Stomach (tissue), 8 donors: ENCODE measurements at regions not wholly inside any gene's neighbourhood (a gene's known extent, or its start where the extent isn't known, plus 50 kb on each side); places are given as distances from the start of the nearest gene placed in this dataset.
A peak's percentile ranks its signal among the peaks of the same experiment; 100 is the strongest.

Experiments used
- DNase-seq, 2 donors: peaks; one replicate each; pipeline versions ENCODE4 v3.0.0 to v3.0.0-alpha.2; 2013 to 2019
- H3K27ac ChIP-seq, 5 donors: fragments of 200-600 bp in 4 of 5; sonication (generic) in 4 of 5; one replicate each; pipeline ENCODE4 v1.5.1; 2013 to 2019; ENCODE audit warnings: mild to moderate bottlenecking in 1 of 5, moderate library complexity in 1 of 5
- H3K27me3 ChIP-seq, 3 donors: fragments of 200-600 bp; sonication (generic); one replicate each; pipeline ENCODE4 v1.5.1; 2017 to 2019; ENCODE audit warnings: mixed run types in 1 of 3
- H3K36me3 ChIP-seq, 4 donors: fragments of 200-600 bp; sonication (generic); 1 replicate in 3 of 4; 2 replicates in 1 of 4; pipeline ENCODE4 v1.5.1; 2016 to 2019
- H3K4me1 ChIP-seq, 4 donors: fragments of 200-600 bp; sonication (generic); one replicate each; pipeline ENCODE4 v1.5.1; 2016 to 2019
- H3K4me3 ChIP-seq, 4 donors: fragments of 200-600 bp; sonication (generic) in 3 of 4; one replicate each; pipeline ENCODE4 v1.5.1; 2016 to 2019; ENCODE audit warnings: mild to moderate bottlenecking in 1 of 4
- H3K9me3 ChIP-seq, 4 donors: fragments of 200-600 bp; sonication (generic); one replicate each; pipeline ENCODE4 v1.5.1; 2016 to 2019
- EP300 ChIP-seq: sonication (generic); formaldehyde crosslinking; IDR thresholded peaks from one replicate; pipeline ENCODE4 v1.6.1; 2017; ENCODE audit warnings: antibody characterized with exemption
- POLR2A ChIP-seq, 4 donors: fragments of 450-650 bp; IDR thresholded peaks; one replicate each; pipeline ENCODE4 v1.6.1; 2016; ENCODE audit warnings: antibody characterized with exemption in 4 of 4, control low read depth in 2 of 4, mild to moderate bottlenecking in 1 of 4, moderate library complexity in 1 of 4
- POLR2AphosphoS5 ChIP-seq, 3 donors: sonication (generic); formaldehyde crosslinking; IDR thresholded peaks; one replicate each; pipeline ENCODE4 v1.6.1; 2016; ENCODE audit warnings: antibody characterized with exemption in 3 of 3
- WGBS, 5 donors: extraction: QIAGEN DNeasy Blood & Tissue Kit in 3 of 5; methylation state at CpG; one replicate each; pipeline versions ENCODE4 v1.1.5 to v1.1.7; 2013 to 2018; 5-methylcytosine and 5-hydroxymethylcytosine counted together
- intact Hi-C: fragments of 100-400 bp; cut with DNase I; formaldehyde crosslinking; loops from one replicate; pipeline ENCODE4 v1.15.1; 2023; ENCODE audit warnings: low total_unique reads
- TF ChIP-seq, protein P1 (sequence below), 7 experiments: fragments of 450-650 bp in 4 of 7; fragments of 200-600 bp in 3 of 7; sonication (generic) in 3 of 7; IDR thresholded peaks; one replicate each; pipeline ENCODE4 v1.5.1; 2016 to 2019; ENCODE audit warnings: antibody characterized with exemption in 7 of 7, control low read depth in 2 of 7, mild to moderate bottlenecking in 1 of 7
- donor health status: healthy with polysubstance abuse.
- donor health status: Bipolar disorder and iron deficiency.
- donor health status: healthy.

DNA sequence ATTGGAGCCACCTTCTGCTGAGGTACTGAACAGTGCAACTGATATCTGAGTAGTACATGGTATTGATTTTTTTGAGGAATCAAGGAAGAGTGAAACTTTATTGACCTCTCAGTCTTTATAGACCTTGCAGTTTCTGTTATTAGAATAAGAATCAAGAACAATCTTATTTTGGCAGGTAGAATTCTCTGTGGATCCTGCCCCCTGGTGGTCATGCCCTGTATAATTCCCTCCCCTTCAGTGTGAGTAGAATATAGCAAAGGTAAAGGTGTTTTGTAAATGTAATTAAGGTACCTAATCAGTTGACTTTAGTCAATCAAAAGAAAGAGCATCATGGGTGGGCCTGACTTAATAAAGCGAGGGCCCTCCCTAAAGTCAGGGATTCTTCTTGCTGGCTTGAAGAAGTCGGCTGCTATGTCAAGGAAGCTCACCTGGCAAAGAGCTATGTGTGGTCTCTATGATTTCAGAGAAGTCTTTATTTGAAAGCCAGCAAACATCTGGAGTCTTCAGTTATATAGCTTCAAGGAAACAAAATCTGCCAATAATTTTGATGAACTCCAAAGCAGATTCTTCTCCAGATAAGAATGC is 142.8 kb downstream of the LSM5 start:
- DNase-seq = peak in 1 of 2 donors; percentile 20
- TF ChIP-seq POLR2AphosphoS5 (IDR thresholded peaks at IDR 0.05) (no peak), POLR2A (IDR thresholded peaks at IDR 0.05) (no peak), EP300 (no peak)
- TF ChIP-seq, protein P1, sequence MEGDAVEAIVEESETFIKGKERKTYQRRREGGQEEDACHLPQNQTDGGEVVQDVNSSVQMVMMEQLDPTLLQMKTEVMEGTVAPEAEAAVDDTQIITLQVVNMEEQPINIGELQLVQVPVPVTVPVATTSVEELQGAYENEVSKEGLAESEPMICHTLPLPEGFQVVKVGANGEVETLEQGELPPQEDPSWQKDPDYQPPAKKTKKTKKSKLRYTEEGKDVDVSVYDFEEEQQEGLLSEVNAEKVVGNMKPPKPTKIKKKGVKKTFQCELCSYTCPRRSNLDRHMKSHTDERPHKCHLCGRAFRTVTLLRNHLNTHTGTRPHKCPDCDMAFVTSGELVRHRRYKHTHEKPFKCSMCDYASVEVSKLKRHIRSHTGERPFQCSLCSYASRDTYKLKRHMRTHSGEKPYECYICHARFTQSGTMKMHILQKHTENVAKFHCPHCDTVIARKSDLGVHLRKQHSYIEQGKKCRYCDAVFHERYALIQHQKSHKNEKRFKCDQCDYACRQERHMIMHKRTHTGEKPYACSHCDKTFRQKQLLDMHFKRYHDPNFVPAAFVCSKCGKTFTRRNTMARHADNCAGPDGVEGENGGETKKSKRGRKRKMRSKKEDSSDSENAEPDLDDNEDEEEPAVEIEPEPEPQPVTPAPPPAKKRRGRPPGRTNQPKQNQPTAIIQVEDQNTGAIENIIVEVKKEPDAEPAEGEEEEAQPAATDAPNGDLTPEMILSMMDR (IDR thresholded peaks at IDR 0.05) = peak in 5 of 7 experiments; percentile 29 to 67 (median 44)
- H3K4me3 ChIP-seq = no peak overlapping the region

DNA sequence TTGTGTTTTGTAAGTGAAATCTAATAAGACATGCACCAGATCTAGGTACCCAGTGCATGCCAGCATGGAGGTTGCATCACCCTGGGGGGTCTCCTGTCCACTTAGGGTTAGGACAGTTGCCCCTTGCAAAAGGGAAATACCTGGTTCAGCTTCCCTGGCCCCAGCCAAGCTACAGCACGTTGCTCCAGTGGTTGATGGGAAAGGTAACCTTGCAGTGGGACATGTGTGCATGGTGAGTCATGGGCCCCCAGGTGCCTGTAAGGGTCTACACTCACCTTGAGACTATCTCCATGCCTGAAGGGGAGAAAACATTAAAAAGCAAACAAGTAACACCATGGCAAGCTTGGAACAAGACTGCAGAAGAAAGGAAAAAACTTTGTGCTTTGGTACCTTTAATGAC is 143.9 kb downstream of the LSM5 start:
- Histone ChIP-seq H3K4me3 (no peak overlapping the region), H3K36me3 (no peaks in the 10 kb centered on the region), H3K27me3 (no peaks in the 10 kb centered on the region), H3K9me3 (peaks cover 0 to 9% (median 0%) of the 10 kb centered on the region in 4 donors), H3K27ac (no peak overlapping the region), H3K4me1 (no peaks in the 10 kb centered on the region)
- WGBS, 5 donors = 27 to 41% (median 40%) methylated on average over 1 of the region's 1 CpG
- no peak for DNase-seq
- intact Hi-C loops = no loop called here
- TF ChIP-seq POLR2A (IDR thresholded peaks at IDR 0.05) (no peak), EP300 (no peak), POLR2AphosphoS5 (IDR thresholded peaks at IDR 0.05) (no peak)
- TF ChIP-seq, protein P1 (IDR thresholded peaks at IDR 0.05) = no peak

More for the DNA sequence above, 142.8 kb downstream of the LSM5 start:
- Histone ChIP-seq H3K4me1 (no peaks in the 10 kb centered on the region), H3K9me3 (peaks cover 0 to 9% (median 0%) of the 10 kb centered on the region in 4 donors), H3K27me3 (no peaks in the 10 kb centered on the region), H3K36me3 (no peaks in the 10 kb centered on the region), H3K27ac (no peak overlapping the region)
- WGBS, 5 donors = 75 to 87% (median 83%) methylated on average over 2 of the region's 2 CpGs
- intact Hi-C loops = no loop called here

GRCh38 chr7:32336726-32337125 is 153.5 kb downstream of the LSM5 start:
- DNase-seq = no peak

GRCh38 chr7:32335107-32335506 is 155.1 kb downstream of the LSM5 start:
- Histone ChIP-seq H3K4me3 (no peak overlapping the region), H3K27ac (no peak overlapping the region), H3K4me1 (no peaks in the 10 kb centered on the region), H3K9me3 (peaks cover 0 to 10% (median 3%) of the 10 kb centered on the region in 4 donors), H3K27me3 (no peaks in the 10 kb centered on the region), H3K36me3 (no peaks in the 10 kb centered on the region)
- no peak for DNase-seq
- no peak for TF ChIP-seq POLR2AphosphoS5 (IDR thresholded peaks at IDR 0.05)
- no peak for TF ChIP-seq POLR2A (IDR thresholded peaks at IDR 0.05)
- TF ChIP-seq, protein P1 (IDR thresholded peaks at IDR 0.05) = no peak
- TF ChIP-seq EP300 = no peak
- intact Hi-C loops = no loop called here
- 65 to 78% (median 71%) methylated on average over 1 of the region's 1 CpG for WGBS, 5 donors

More at GRCh38 chr7:32336726-32337125, 153.5 kb downstream of the LSM5 start:
- no peak for TF ChIP-seq POLR2AphosphoS5 (IDR thresholded peaks at IDR 0.05)
- H3K27ac ChIP-seq = no peak overlapping the region
- no peaks in the 10 kb centered on the region for H3K4me1 ChIP-seq
- H3K36me3 ChIP-seq = no peaks in the 10 kb centered on the region
- intact Hi-C loops = no loop called here
- no peak overlapping the region for H3K4me3 ChIP-seq
- H3K9me3 ChIP-seq = peaks cover 0 to 6% (median 0%) of the 10 kb centered on the region in 4 donors
- 51 to 74% (median 68%) methylated on average over 2 of the region's 2 CpGs for WGBS, 5 donors
- H3K27me3 ChIP-seq = no peaks in the 10 kb centered on the region

- Histone ChIP-seq H3K27ac (no peak overlapping the region), H3K27me3 (no peaks in the 10 kb centered on the region), H3K9me3 (peaks cover 0 to 10% (median 3%) of the 10 kb centered on the region in 4 donors), H3K4me3 (no peak overlapping the region), H3K4me1 (no peaks in the 10 kb centered on the region), H3K36me3 (no peaks in the 10 kb centered on the region)
- 71 to 87% (median 85%) methylated on average over 5 of the region's 5 CpGs for WGBS, 5 donors
- no peak for DNase-seq
- intact Hi-C loops = no loop called here
- TF ChIP-seq POLR2AphosphoS5 (IDR thresholded peaks at IDR 0.05) (no peak), EP300 (no peak), POLR2A (IDR thresholded peaks at IDR 0.05) (no peak)
- TF ChIP-seq, protein P1 (IDR thresholded peaks at IDR 0.05) = no peak
Measured at GRCh38 chr7:32330602-32331001, 159.6 kb downstream of the LSM5 start.
